Stimulated activated CD4-positive, alpha-beta T cell treated with anti-CD3 and anti-CD28 coated beads, Interleukin-12 subunit alpha, Interleukin-12 subunit beta, amount 100 ng/mL, for 24 hours (primary cell): ENCODE measurements at regions not wholly inside any gene's neighbourhood (a gene's known extent, or its start where the extent isn't known, plus 50 kb on each side); places are given as distances from the start of the nearest gene placed in this dataset.
"Not testable (repeated sequence)": the region's sequence is repeated elsewhere in the genome, so short reads cannot be mapped to it uniquely, and the experiment has no call there.

Experiments used
- DNase-seq, 2 experiments: peaks; one replicate each; pipeline ENCODE4 v3.0.0-alpha.2; 2020; ENCODE audit warnings: low read depth in 2 of 2

GRCh38 chr6:168939041-168939440, 314.6 kb downstream of the THBS2 start:
- DNase-seq: no peak

- no peak for DNase-seq
These were observed 315.1 kb downstream of the THBS2 start for GRCh38 chr6:168938546-168938945.

DNA sequence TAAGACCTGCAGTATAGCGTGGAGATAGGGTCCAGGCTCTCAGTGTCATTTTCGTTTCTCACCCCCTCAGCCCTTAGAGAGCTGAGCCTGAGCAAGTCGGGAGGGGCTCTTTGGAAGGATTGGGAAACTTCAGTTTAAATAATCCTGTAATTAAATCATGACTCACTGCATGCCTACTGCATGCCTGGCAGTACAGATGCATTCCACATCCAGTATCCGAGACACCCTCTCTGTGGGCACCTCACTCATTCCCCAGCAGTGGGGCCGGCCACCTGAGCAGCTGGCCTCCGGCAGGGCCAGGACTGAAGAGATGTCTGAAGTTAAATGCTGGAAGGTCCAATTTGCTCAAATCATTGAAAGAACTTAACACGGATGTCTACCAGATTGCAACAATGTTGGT, 316.6 kb downstream of the THBS2 start:
- DNase-seq: no peak

DNA sequence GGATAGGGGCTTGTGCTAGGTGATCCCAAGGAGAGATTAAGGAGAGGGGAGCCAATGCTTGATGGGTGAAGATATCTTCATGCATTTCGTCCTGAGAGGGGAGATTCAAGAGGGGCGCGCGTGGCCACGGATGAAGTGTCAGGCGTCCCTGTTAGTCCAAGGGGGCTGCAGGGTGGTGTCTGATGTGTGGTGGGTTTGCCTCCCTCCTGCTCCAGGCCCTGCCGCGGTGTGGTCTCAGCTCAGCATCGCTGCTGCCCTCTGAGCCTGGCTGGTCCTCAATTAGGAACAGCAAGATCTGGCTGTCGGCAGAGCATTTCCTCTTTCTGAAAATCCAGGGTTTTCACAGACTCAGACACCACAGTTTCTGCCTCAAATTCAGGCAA, 318.0 kb downstream of the THBS2 start:
- DNase-seq: no peak

- DNase-seq: no peak
These were observed 318.7 kb downstream of the THBS2 start for GRCh38 chr6:168934660-168935627.

DNA sequence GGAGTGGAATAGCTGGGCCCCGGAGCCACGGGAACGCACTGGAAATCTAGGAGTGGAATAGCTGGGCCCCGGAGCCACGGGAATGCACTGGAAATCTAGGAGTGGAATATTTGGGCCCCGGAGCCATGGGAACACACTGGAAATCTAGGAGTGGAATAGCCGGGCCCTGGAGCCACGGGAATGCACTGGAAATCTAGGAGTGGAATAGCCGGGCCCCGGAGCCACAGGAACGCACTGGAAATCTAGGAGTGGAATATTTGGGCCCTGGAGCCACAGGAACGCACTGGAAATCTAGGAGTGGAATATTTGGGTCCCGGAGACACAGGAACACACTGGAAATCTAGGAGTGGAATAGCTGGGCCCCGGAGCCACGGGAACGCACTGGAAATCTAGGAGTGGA, 321.5 kb downstream of the THBS2 start:
- not testable (repeated sequence) for DNase-seq

DNA sequence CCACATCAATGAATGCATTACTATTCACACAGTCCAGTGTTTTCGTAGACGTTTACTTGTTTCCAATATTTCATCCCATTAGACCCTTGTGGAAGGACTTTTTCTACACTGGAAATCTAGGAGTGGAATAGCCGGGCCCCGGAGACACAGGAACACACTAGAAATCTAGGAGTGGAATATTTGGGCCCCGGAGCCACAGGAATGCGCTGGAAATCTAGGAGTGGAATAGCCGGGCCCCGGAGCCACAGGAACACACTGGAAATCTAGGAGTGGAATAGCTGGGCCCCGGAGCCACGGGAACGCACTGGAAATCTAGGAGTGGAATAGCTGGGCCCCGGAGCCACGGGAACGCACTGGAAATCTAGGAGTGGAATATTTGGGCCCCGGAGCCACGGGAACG, 322.6 kb downstream of the THBS2 start:
- not testable (repeated sequence) for DNase-seq

- DNase-seq: no peak
These were observed 323.7 kb downstream of the THBS2 start for GRCh38 chr6:168929871-168930450.

DNA sequence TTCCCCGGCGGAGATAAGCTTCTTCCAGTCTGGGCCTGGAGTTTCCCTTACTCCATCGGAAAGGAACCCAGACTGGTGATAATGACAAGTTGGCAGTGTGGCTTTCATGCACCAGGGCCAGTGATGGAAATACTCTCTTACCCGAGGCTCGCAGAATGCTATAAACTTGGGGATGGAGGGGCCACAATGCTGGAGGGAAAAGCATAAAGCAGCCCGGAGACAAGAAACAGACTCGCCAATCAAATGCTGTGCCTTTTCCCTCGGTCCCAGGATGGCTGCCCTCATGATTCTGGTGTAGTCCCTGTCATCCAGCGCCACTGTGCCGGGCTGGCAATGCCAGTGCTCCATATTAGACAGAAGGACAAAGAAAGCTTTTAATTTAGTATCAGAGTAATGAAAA, 325.6 kb downstream of the THBS2 start:
- DNase-seq: no peak

DNA sequence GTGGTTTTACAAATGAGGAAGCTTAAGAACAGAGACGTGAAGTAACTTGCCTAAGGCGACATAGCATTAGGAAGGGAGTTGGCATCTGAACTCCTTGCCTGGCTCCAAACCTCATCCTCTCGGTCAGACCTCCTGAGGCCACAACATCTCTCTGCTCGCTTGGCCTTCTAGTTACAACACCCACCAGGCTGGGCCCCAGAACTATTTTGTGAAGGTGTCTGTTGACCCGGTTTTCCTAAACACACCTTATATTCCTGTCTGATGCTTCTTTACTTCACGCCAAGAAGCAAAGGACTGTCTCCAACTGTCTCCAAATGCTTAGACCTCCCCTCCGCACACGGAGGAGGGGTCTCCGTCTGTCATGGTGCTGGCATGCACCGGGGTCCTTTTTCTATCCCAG, 326.6 kb downstream of the THBS2 start:
- DNase-seq: no peak

DNA sequence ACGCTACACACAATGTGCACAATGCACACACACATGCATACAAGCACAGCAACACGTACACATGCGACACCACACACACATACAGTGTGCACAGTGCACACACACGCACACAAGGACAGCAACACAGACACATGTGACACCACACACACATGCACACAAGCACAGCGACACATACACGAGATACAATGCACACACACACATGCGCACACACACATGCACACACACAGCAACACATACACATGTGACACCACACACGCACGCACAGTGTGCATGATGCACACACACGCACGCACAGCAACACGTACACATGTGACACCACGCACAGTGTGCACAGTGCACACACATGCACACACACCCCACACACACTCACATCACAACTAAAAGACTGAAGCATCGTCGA, 327.3 kb downstream of the THBS2 start:
- DNase-seq: no peak

DNA sequence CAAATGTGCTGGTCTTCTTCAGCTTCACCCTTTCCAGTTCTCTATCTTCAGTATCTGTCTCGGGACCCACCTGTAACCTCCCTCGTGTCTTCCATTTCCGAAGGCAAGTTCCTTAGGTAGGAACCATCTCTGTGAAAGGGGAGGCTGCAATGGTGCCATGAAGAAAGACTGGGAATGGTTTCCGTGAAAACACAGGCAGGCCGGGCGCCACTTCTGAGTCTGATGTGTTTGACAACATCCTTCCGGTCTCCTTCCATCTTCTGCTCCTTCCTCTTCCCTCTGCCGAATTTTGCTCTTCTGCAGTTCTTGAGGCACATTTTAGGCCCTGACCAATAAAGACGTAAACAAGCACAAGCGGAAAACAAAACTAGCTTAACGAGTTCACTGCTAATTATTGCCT, 328.0 kb downstream of the THBS2 start:
- no peak for DNase-seq

GRCh38 chr6:168923171-168923570, 330.5 kb downstream of the THBS2 start:
- no peak for DNase-seq

DNA sequence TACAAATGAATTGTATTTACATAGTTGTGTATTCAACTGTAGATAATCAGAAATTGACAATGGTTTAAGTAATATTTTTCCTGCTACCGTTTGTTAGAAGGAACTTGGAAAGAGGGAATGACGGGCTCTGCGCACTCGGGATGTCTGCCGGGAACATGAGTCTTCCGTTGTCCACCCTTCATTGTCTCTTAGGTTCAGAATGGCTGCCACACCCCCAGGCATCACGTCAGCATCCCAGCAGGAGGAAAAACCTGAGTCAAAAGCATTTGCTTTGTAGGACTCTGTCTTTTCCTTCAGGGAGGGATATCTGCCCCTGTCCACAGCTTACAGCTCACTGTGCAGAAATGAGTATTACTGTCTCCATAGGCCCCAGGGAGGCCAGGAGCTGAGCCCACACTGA, 331.2 kb downstream of the THBS2 start:
- DNase-seq: no peak

- DNase-seq: no peak
These were observed 333.4 kb downstream of the THBS2 start for GRCh38 chr6:168920289-168920688.

DNA sequence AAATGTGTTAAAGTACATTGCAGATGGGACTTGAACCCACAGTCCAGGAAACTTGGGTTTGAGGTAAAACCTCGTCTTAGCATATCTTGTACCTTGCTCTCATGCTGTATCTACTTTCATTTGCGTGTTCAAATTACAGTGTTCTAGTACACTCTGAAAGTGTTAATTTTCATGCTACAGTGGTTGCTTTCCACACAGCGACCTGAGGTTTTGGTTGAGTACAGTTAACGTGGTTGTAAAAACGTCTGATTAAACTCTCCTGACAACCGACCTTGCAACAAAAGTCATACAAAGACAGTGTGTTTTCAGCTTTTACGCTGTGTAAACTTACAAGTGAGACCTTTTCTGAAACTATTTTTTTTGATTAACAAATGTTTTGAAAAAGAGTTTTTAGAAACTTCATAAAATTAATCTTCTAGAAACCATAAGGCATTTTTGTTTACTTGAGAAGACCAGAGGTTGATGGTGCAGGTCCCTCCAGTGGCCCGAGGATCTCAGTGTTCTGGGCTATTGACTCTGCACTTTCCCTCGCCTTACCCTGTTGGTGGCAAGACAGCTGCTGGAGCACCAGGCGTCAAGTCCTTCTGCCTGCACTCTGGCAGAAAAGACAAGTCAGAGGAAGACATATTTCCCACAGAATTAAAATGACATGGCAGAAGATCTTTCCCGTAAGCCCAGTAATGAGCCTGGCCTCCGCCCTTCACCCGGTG, 334.0 kb downstream of the THBS2 start:
- no peak for DNase-seq

DNA sequence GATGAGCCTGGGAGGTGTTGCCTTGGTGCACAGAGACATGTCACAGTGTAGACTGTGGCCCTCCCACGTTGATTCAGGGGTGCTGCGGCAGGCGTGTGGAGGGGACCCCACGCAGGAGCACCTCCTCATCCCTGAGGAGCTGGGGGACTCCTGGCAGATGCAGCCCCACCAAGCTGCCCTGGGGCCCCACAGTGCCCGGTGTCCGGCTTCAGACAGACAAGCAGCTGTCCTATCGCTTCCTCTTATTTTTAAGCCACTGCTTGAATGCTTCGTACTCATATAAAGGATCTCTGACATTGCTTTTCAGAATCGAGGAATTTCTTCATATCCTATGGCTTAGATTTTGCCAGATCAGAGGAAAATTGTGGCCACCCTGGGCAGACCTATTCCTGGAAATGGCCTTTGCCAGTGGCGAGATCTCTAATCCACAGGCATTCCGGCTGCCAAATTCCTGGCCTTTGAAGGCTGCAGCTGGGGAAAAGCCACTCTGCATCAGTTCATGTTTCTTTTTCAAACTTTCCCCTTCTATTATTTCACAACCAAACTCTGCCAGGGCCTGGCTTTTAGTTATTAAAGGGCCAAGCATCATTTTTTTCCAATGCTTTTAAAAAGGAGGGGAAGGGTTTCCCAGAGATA, 337.0 kb downstream of the THBS2 start:
- DNase-seq: no peak

- DNase-seq: no peak
These were observed 337.8 kb downstream of the THBS2 start for GRCh38 chr6:168915855-168916254.

GRCh38 chr6:168915242-168915641, 338.4 kb downstream of the THBS2 start:
- no peak for DNase-seq

DNA sequence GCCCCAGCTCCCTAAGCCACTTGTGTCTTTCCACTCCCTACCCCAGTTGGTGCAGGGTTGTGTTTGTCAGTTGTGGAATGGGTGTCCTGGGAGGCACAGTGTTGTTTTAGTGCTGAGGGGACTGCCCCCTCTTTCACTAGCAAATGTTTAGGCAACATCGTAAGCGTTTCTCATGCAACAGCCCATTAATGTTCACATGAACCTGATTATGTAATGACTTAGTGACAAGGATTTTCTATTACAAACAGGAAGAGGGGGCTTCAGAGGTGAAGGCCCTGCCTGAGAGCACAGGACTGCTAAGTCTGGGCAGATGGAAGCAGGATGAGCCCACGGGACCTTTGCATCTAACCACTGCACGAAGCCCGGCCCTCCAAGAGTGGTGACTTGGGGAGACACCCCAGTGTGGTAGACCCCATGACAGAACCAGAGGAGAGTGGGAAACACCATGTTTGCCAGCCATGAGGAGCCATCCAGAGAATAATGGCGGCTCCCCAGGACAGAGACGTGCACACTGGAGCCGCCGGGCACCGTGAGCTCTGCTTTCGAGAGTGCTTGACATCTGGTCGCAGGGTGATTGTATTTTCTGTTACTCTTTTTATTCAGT, 339.7 kb downstream of the THBS2 start:
- DNase-seq: no peak

DNA sequence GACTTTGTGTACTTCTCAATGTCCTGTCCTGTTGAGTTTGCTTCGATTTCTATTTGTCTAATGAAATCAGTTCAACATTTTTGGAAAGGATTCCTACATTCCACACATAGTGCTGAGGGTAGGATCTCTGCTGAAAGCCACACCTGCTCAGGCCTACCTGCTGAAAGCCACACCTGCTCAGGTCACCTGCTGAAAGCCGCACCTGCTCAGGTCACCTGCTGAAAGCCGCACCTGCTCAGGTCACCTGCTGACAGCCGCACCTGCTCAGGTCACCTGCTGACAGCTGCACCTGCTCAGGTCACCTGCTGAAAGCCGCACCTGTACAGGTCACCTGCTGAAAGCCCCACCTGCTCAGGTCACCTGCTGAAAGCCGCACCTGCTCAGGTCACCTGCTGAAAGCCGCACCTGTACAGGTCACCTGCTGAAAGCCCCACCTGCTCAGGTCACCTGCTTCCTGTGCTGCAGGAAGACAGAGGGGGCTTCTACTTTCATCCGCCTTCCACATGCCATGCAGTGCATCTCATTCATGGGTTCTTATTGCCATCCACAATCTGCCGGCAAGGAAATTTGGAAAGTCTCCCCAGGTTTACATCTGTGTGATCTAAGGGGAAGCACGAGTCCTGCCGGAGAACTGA, 340.3 kb downstream of the THBS2 start:
- DNase-seq: not testable (repeated sequence)
